Nephron (organoid): ENCODE measurements at regions not wholly inside any gene's neighbourhood (a gene's known extent, or its start where the extent isn't known, plus 50 kb on each side); places are given as distances from the start of the nearest gene placed in this dataset.

ENCODE experiments used
- H3K27ac Mint-ChIP-seq, 3 experiments: 2 replicates each; pipeline ENCODE4 v1.8.0; 2020; ENCODE audit warnings: mixed read lengths in 3 of 3, mild to moderate bottlenecking in 2 of 3, moderate library complexity in 1 of 3
- H3K27me3 Mint-ChIP-seq: 2 replicates; pipeline ENCODE4 v1.8.0; 2021; ENCODE audit warnings: low read depth, mild to moderate bottlenecking, moderate library complexity, mixed read lengths
- H3K36me3 Mint-ChIP-seq: 2 replicates; pipeline ENCODE4 v1.8.0; 2020; ENCODE audit warnings: low read depth, mixed read lengths
- H3K4me1 Mint-ChIP-seq: 2 replicates; pipeline ENCODE4 v1.8.0; 2020; ENCODE audit warnings: mixed read lengths
- H3K4me3 Mint-ChIP-seq, 3 experiments: 2 replicates each; pipeline ENCODE4 v1.8.0; 2020; ENCODE audit warnings: mild to moderate bottlenecking in 3 of 3, mixed read lengths in 3 of 3, moderate library complexity in 2 of 3
- H3K9me3 Mint-ChIP-seq: 2 replicates; pipeline ENCODE4 v1.8.0; 2020; ENCODE audit warnings: mixed read lengths
- CTCF ChIP-seq, 3 experiments: fragments of 200-600 bp; sonication (generic); IDR thresholded peaks; one replicate each; pipeline ENCODE4 v1.5.0; 2021; ENCODE audit warnings: antibody characterized with exemption in 3 of 3; ENCODE audit not compliant: unreplicated experiment in 3 of 3

GRCh38 chr13:56888455-56888854 lies 252.3 kb upstream of the PRR20A start:
- H3K4me1 Mint-ChIP-seq: no peaks in the 10 kb centered on the region
- no peaks in the 10 kb centered on the region for H3K9me3 Mint-ChIP-seq

GRCh38 chr13:56893843-56894242 lies 246.9 kb upstream of the PRR20A start:
- Mint-ChIP-seq H3K4me1 (no peaks in the 10 kb centered on the region), H3K4me3 (no peak overlapping the region), H3K27ac (no peak overlapping the region), H3K9me3 (no peaks in the 10 kb centered on the region), H3K27me3 (no peaks in the 10 kb centered on the region), H3K36me3 (no peaks in the 10 kb centered on the region)
- TF ChIP-seq CTCF (IDR thresholded peaks at IDR 0.05; ENCODE audit: unreplicated experiment in 3 of 3): no peak

More at GRCh38 chr13:56888455-56888854, 252.3 kb upstream of the PRR20A start:
- no peaks in the 10 kb centered on the region for H3K27me3 Mint-ChIP-seq
- no peak overlapping the region for H3K4me3 Mint-ChIP-seq
- H3K27ac Mint-ChIP-seq: no peak overlapping the region
- no peak for TF ChIP-seq CTCF (IDR thresholded peaks at IDR 0.05; ENCODE audit: unreplicated experiment in 3 of 3)
- H3K36me3 Mint-ChIP-seq: no peaks in the 10 kb centered on the region

GRCh38 chr13:56900549-56901279 lies 240.0 kb upstream of the PRR20A start:
- Mint-ChIP-seq H3K36me3 (no peaks in the 10 kb centered on the region), H3K4me1 (no peaks in the 10 kb centered on the region), H3K4me3 (no peak overlapping the region), H3K9me3 (no peaks in the 10 kb centered on the region), H3K27ac (no peak overlapping the region), H3K27me3 (no peaks in the 10 kb centered on the region)
- no peak for TF ChIP-seq CTCF (IDR thresholded peaks at IDR 0.05; ENCODE audit: unreplicated experiment in 3 of 3)

- H3K36me3 Mint-ChIP-seq: no peaks in the 10 kb centered on the region
- TF ChIP-seq CTCF (IDR thresholded peaks at IDR 0.05; ENCODE audit: unreplicated experiment in 3 of 3): no peak
- H3K27ac Mint-ChIP-seq: no peak overlapping the region
- no peaks in the 10 kb centered on the region for H3K9me3 Mint-ChIP-seq
- H3K4me1 Mint-ChIP-seq: no peaks in the 10 kb centered on the region
- no peak overlapping the region for H3K4me3 Mint-ChIP-seq
- H3K27me3 Mint-ChIP-seq: no peaks in the 10 kb centered on the region
These were observed 238.4 kb upstream of the PRR20A start for GRCh38 chr13:56902276-56902675.

GRCh38 chr13:56903710-56904282 lies 236.9 kb upstream of the PRR20A start:
- no peak overlapping the region for H3K4me3 Mint-ChIP-seq
- H3K27ac Mint-ChIP-seq: no peak overlapping the region
- H3K4me1 Mint-ChIP-seq: no peaks in the 10 kb centered on the region
- H3K9me3 Mint-ChIP-seq: no peaks in the 10 kb centered on the region
- no peaks in the 10 kb centered on the region for H3K36me3 Mint-ChIP-seq
- no peaks in the 10 kb centered on the region for H3K27me3 Mint-ChIP-seq
- TF ChIP-seq CTCF (IDR thresholded peaks at IDR 0.05; ENCODE audit: unreplicated experiment in 3 of 3): no peak

GRCh38 chr13:56906909-56907308 lies 233.8 kb upstream of the PRR20A start:
- Mint-ChIP-seq H3K4me3 (no peak overlapping the region), H3K4me1 (no peaks in the 10 kb centered on the region), H3K27me3 (no peaks in the 10 kb centered on the region), H3K27ac (no peak overlapping the region), H3K36me3 (no peaks in the 10 kb centered on the region), H3K9me3 (no peaks in the 10 kb centered on the region)
- TF ChIP-seq CTCF (IDR thresholded peaks at IDR 0.05; ENCODE audit: unreplicated experiment in 3 of 3): no peak
